Keratinocyte (primary cell): ENCODE measurements at regions not wholly inside any gene's neighbourhood (a gene's known extent, or its start where the extent isn't known, plus 50 kb on each side); places are given as distances from the start of the nearest gene placed in this dataset.

Experiments
- CTCF ChIP-seq, 3 experiments: IDR thresholded peaks in 1 of 3; conservative IDR thresholded peaks in 1 of 3; optimal IDR thresholded peaks in 1 of 3; 2 replicates in 2 of 3; 3 replicates in 1 of 3; pipeline versions ENCODE3 to v1.5.1; 2011; ENCODE audit warnings: low read length in 3 of 3, mild to moderate bottlenecking in 3 of 3, moderate library complexity in 2 of 3, control low read depth in 1 of 3, inconsistent platforms in 1 of 3; ENCODE audit not compliant: insufficient read depth in 2 of 3; ENCODE audit errors: extremely low read depth in 1 of 3
- EZH2 ChIP-seq: IDR thresholded peaks from one replicate; pipeline ENCODE4 v1.6.1; 2012; ENCODE audit warnings: inconsistent platforms, mild to moderate bottlenecking, low read length, moderate library complexity

GRCh38 chr2:153043385-153043784 lies 325.0 kb downstream of the ARL6IP6 start:
- TF ChIP-seq EZH2 (no peak), CTCF (optimal IDR thresholded peaks at IDR 0.05 in 1 of 3, IDR thresholded peaks at IDR 0.05 in 1 of 3, conservative IDR thresholded peaks at IDR 0.05 in 1 of 3; ENCODE audit: extremely low read depth in 1 of 3, insufficient read depth in 2 of 3, low read length in 3 of 3) (no peak)
